HG02943 (cell line): ENCODE measurements at regions not wholly inside any gene's neighbourhood (a gene's known extent, or its start where the extent isn't known, plus 50 kb on each side); places are given as distances from the start of the nearest gene placed in this dataset.
A peak's percentile ranks its signal among the peaks of the same experiment; 100 is the strongest.

Source experiments
- ATAC-seq: cut with Tn5 transposase; IDR thresholded peaks from one replicate; pipeline ENCODE4 v1.9.1; 2021; ENCODE audit warnings: mild to moderate bottlenecking, low read depth, moderate library complexity; ENCODE audit not compliant: unreplicated experiment

GRCh38 chr4:15215109-15215508 lies 212.7 kb upstream of the C1QTNF7 start:
- ATAC-seq = no peak

- no peak for ATAC-seq
Measured at GRCh38 chr4:15226203-15226602, 201.6 kb upstream of the C1QTNF7 start.

- ATAC-seq = peak; percentile 64
Measured at GRCh38 chr4:15231265-15232091, 196.4 kb upstream of the C1QTNF7 start.

GRCh38 chr4:15232366-15233263 lies 195.2 kb upstream of the C1QTNF7 start:
- ATAC-seq = no peak

DNA sequence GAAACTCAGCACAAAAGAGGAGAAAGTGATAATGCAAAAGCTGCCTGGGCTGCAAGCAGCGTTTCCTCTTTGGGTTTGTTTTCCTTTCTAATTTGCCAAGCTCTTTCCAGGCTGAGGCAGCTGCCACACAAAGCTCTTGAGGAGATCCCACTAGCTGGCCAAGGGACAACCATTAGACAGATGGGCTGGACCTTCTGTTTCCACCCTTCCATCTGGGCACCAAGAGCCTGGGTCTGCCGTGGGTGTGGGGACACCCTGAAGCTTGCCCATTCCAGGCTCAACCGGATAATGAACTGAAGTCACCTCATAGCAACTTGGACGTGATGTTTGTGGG lies 194.6 kb upstream of the C1QTNF7 start:
- ATAC-seq = no peak

DNA sequence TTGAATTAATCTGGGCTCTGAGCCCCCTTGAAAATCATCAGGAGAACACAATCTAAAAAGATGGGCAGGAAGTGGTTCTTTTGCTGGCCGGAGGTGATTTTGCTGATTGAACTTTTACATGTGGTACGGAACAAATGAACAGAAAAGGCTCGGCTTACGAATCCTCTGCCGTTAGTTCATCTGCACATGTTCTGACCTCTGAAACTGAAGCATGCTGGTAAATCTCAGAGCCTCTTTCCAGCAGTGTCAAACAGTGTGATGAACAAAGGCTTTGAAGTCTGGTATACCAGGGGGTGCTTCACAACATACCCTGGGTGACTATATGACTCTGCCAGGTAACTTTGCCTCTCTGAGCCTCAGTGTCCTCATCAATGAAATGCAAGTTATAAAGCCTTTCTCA lies 194.2 kb upstream of the C1QTNF7 start:
- ATAC-seq = no peak

- no peak for ATAC-seq
Measured at GRCh38 chr4:15234116-15234855, 193.5 kb upstream of the C1QTNF7 start.

DNA sequence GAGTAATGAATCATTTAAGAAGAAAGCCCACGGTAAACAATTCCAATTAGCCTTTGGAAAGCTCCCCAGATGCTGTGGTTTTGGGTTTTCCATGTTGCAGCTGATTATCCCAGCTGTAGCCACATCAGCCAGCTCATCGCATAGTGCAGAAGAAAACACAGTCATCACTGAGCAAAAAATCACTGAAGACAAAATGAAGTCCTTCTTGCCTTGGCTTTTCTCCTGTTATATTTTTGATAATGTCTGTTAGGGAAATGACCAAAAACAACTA lies 193.0 kb upstream of the C1QTNF7 start:
- no peak for ATAC-seq

- no peak for ATAC-seq
Measured at GRCh38 chr4:15235135-15235534, 192.7 kb upstream of the C1QTNF7 start.

- no peak for ATAC-seq
Measured at GRCh38 chr4:15237648-15238230, 190.1 kb upstream of the C1QTNF7 start.

DNA sequence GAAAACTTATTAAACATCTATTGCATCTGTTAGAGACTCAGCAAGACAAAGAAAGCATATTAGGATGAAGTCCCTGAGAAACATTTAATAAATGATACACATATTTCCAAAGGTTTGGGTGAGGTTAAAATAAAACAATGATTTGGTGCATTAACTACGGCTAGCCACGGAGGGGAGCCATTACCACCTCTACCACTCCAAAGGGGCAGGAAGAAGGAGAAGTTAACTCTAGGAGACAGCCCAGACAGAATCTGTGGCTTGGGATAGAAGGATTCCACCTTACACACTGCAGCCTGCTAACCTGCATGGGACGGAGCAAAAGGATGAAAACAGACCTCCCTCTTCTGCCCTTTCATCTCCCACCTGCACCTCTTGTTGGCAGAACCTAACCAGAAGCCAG lies 189.1 kb upstream of the C1QTNF7 start:
- ATAC-seq = no peak

DNA sequence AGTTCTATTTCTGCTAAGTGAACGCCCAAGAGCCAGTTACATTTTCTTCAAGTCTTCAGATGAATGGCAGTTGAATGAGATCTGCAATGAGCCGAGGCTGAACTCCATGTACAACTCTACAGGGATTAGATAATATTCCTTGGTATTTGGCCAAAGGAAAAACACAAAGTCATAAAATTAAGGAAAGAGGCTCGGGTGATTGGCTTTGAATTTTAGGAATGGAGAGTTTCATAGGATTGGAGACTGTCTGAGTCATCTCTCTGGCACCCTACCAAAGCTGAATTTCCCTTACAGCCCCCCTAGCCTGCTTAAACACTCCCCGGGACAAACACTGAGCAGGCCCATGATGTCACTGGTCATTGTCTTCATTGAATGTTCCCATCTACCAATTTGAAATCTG lies 188.0 kb upstream of the C1QTNF7 start:
- no peak for ATAC-seq

- no peak for ATAC-seq
Measured at GRCh38 chr4:15240764-15241163, 187.1 kb upstream of the C1QTNF7 start.

GRCh38 chr4:15242021-15242420 lies 185.8 kb upstream of the C1QTNF7 start:
- no peak for ATAC-seq

GRCh38 chr4:15244354-15244753 lies 183.5 kb upstream of the C1QTNF7 start:
- no peak for ATAC-seq

- ATAC-seq = no peak
Measured at GRCh38 chr4:15245006-15245530, 182.8 kb upstream of the C1QTNF7 start.

DNA sequence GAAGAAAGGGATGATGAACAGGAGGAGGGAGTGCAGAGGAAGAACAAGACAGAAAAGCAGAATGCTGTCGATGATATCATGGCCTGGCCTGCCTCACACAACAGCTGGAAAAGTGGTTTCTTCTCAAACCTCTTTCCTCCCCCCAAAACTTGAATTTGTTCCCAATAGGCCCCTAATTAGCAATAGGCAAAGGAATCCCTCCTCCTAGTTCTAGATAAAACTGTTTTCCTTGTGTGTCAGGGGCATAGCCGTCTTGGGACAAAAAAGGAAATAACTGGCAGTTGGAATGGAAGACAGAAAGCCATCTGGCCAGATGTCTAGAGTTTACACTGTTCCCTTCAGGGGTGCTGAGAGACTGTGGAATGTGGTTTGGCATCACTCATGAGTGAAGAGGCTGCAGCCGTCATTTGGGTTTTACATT lies 177.8 kb upstream of the C1QTNF7 start:
- no peak for ATAC-seq

DNA sequence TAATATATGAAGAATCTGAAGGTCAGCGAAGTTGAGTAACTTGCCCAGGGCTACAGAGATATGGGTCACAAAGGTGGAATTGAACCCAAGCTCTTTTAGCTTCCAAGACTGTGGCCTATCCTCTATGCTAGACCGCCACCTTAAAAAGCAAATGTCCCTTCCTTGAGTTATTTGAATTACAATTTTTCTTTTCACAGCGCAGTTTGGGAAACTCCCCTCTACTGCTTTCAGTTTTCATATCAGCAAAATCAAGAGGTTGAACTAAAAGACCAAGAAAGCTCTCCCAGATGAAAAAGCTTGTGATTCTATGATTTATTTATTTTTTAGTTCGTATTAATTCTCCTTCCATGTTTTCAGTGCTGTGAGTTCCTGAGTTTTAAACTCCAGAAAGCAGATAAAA lies 174.5 kb upstream of the C1QTNF7 start:
- ATAC-seq = peak; percentile 86

DNA sequence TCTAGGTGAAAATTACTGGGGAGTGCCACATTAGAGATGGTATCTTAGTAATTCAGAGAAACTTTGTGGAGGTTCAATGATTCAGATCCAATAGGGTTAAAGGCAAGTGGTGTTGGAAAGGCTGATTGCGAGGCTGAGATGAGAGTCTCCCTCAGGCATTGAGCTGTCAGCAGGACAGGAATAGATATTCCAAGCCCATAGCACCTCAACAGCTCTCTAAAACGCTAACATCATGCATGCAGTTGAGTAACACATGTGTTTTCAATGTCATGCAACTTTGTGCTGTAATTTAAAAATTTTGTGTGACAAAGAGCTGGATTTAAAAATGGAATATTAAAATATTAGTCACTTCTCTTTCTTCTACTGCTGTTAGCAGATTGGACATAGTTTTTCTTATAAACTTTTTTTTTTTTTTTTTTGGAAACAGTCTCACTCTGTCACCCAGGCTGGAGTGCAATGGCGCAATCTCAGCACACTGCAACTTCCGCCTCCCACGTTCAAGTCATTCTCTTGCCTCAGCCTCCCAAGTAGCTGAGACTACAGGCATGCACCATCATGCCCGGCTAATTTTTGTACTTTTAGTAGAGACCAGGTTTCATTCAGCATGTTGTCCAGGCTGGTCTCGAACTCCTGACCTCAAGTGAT lies 173.5 kb upstream of the C1QTNF7 start:
- ATAC-seq = no peak

- ATAC-seq = no peak
Measured at GRCh38 chr4:15255537-15255936, 172.3 kb upstream of the C1QTNF7 start.
